ENCODE measurements at regions not wholly inside any gene's neighbourhood (a gene's known extent, or its start where the extent isn't known, plus 50 kb on each side); places are given as distances from the start of the nearest gene placed in this dataset.

- TF ChIP-seq, protein P1, sequence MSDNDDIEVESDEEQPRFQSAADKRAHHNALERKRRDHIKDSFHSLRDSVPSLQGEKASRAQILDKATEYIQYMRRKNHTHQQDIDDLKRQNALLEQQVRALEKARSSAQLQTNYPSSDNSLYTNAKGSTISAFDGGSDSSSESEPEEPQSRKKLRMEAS (IDR thresholded peaks at IDR 0.05) = no peak
- TF ChIP-seq HOXA7 (CRISPR knock-in tag; IDR thresholded peaks at IDR 0.05) (no peak), CTCF (IDR thresholded peaks at IDR 0.05) (no peak), EHF (CRISPR knock-in tag; IDR thresholded peaks at IDR 0.05) (no peak), NFE2L2 (conservative IDR thresholded peaks at IDR 0.05; ENCODE audit: low read length) (no peak), MAZ (IDR thresholded peaks at IDR 0.05; ENCODE audit: borderline replicate concordance, low read depth, low read length) (no peak), PBX3 (IDR thresholded peaks at IDR 0.05) (no peak), EP300 (IDR thresholded peaks at IDR 0.05) (no peak), CEBPB (IDR thresholded peaks at IDR 0.05) (no peak)
These were observed 315.3 kb upstream of the ZNF608 start for GRCh38 chr5:125061726-125062125.
